GM18498 (cell line): ENCODE measurements at regions not wholly inside any gene's neighbourhood (a gene's known extent, or its start where the extent isn't known, plus 50 kb on each side); places are given as distances from the start of the nearest gene placed in this dataset.
"Not testable (repeated sequence)": the region's sequence is repeated elsewhere in the genome, so short reads cannot be mapped to it uniquely, and the experiment has no call there.

Source experiments
- ATAC-seq: cut with Tn5 transposase; IDR thresholded peaks from one replicate; pipeline ENCODE4 v1.9.1; 2021; ENCODE audit warnings: mild to moderate bottlenecking, moderate library complexity; ENCODE audit not compliant: unreplicated experiment

DNA sequence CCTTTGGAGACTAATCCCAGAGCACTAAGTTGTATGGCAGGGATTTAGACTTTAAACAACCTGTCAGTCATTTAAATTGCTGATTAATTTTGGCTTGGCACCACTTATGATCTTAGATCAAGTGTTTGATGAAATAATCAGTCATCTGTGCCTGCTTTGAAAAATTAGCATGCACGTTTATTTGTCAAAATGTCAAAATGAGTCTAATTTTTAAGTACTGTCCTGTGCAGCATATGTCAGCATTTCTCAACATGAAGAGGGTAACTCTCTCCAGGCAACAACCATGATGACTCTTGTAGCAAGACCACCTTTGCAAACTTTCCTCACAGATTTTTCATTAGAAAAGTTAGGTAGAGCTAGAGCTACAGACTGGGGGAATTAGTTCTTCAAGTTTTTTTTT, 155.7 kb upstream of the GJE1 start:
- no peak for ATAC-seq

DNA sequence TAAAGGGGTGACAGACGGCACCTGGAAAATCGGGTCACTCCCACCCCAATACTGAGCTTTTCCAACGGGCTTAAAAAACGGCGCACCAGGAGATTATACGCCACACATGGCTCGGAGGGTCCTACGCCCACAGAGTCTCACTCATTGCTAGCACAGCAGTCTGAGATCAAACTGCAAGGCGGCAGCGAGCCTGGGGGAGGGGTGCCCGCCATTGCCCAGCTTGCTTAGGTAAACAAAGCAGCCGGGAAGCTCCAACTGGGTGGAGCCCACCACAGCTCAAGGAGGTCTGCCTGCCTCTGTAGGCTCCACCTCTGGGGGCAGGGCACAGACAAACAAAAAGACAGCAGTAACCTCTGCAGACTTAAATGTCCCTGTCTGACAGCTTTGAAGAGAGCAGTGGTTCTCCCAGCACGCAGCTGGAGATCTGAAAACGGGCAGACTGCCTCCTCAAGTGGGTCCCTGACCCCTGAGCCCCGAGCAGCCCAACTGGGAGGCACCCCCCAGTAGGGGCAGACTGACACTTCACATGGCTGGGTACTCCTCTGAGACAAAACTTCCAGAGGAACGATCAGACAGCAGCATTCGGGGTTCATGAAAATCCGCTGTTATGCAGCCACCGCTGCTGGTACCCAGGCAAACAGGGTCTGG, 162.8 kb upstream of the GJE1 start:
- not testable (repeated sequence) for ATAC-seq

- ATAC-seq: no peak
These were observed 163.5 kb upstream of the GJE1 start for GRCh38 chr6:141969201-141969600.

- no peak for ATAC-seq
These were observed 164.1 kb upstream of the GJE1 start for GRCh38 chr6:141968632-141969031.

DNA sequence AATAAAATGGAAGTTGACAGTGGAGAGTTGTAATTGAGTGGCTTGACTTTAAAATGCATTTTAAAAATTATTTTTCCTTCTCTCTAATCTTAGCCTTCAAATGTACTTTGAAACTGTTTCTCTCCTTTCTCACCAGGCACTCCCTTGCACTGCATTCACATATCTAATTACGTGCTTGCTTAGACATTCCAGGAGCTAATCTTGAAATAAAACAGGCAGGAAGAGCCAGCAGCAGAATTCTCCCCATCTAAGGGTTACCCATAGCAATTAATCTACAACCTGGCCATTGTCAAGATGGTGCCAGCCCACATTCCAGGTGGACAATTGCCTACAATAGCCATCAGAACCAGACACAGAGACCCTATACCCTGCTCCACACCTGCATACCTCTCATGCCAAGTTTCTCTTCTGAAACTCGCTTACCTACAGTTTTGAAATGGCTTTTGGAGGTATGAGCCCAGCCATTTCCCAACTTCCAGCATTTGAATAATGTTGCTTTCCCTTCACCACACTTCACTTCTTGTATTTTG, 167.6 kb upstream of the GJE1 start:
- no peak for ATAC-seq

GRCh38 chr6:141963543-141964295, 169.0 kb upstream of the GJE1 start:
- ATAC-seq: no peak

GRCh38 chr6:141957271-141957670, 175.5 kb upstream of the GJE1 start:
- no peak for ATAC-seq

GRCh38 chr6:141956868-141957267, 175.9 kb upstream of the GJE1 start:
- ATAC-seq: no peak

- ATAC-seq: no peak
These were observed 176.5 kb upstream of the GJE1 start for GRCh38 chr6:141956046-141956761.

- no peak for ATAC-seq
These were observed 179.7 kb upstream of the GJE1 start for GRCh38 chr6:141953072-141953471.

DNA sequence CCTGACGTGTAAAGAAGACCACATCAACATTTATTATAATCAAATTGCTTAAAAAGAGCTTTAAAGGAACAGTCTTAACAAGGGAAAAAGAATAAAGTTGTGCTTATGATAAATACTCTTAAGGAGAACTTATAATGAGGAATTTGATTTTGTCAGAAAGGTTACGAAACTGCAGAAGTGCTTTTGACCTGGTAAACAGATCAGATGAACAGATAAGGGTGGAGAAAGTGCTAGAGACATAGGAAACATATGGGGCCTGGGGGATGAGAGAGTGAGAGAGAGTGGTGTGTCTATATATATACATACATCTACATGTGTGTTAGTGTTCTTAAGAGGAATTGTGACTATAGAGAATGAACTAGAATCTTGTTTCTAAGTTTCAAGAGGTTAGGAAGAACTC, 186.2 kb upstream of the GJE1 start:
- no peak for ATAC-seq

- no peak for ATAC-seq
These were observed 194.1 kb upstream of the GJE1 start for GRCh38 chr6:141938664-141939063.

DNA sequence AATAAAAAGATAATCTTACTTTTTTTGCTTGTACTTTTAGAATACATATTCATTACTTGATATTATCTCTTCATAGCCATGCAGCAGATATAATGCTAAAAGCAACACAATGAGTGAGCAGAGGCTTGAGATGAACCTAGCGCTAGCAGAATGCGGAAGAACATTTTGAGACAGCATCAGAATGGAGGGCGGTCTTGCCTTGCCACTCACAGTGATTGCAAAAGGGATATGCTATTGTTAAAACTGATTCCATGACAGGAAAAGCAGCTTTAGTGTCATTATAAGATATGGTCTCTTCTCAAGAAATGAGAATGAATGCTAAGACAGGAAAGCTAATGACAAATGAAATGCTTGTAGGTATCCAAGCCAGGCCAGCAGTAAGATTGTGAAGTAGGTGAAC, 200.0 kb upstream of the GJE1 start:
- no peak for ATAC-seq

GRCh38 chr6:141926200-141926900, 206.4 kb upstream of the GJE1 start:
- peak; percentile 39 for ATAC-seq

GRCh38 chr6:141925001-141925400, 207.7 kb upstream of the GJE1 start:
- ATAC-seq: no peak

- ATAC-seq: no peak
These were observed 209.8 kb upstream of the GJE1 start for GRCh38 chr6:141922898-141923297.

- not testable (repeated sequence) for ATAC-seq
These were observed 215.8 kb upstream of the GJE1 start for GRCh38 chr6:141916682-141917505.

DNA sequence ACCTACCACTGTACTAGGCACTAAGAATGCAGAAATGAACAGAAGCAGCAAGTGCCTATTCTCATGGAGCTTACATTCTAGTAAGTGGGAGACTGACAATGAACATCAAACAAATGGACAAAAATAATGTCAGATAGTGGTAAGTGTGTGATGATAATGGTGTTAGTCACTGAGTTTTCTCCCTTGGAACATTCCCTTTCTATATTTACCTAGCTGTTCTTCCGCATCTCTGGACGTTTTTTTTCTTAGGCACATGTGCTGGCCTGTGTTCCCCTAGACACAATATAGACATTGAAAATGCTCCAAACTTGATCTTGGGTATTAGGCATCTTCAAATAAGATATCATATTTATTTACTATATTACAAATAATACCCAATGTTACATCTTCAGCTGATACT, 218.1 kb upstream of the GJE1 start:
- no peak for ATAC-seq

DNA sequence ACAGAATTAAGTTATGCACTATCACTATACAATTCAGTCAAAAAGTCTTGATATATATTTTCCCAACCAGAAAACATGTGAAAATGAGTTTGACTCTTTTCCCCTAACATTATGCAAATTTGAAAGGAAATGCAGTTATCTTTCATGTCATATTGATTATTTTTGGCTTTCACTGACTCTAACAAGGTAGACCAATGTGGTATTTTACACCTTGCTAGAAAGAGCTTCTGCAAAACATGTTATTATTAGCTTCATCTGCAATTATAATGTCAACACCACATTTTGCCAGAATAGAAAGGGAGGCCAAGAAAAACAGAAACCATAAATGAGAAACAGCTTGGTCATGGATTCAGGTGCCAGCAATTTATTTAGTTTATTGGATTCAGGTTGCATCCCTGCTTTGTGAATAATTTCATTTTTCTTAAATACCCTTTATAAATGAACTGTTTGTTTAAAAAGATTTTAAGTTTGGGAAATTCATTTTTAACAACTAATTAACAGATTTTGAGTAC, 226.1 kb upstream of the GJE1 start:
- ATAC-seq: no peak

GRCh38 chr6:141890661-141891060, 242.1 kb upstream of the GJE1 start:
- ATAC-seq: no peak
